BJ (cell line): ENCODE measurements at regions not wholly inside any gene's neighbourhood (a gene's known extent, or its start where the extent isn't known, plus 50 kb on each side); places are given as distances from the start of the nearest gene placed in this dataset.

Experiments used
- CTCF ChIA-PET: fragments of 350-600 bp; formaldehyde crosslinking; extraction: SDS; loops from one replicate; lab custom pipeline; 2021; ENCODE audit warnings: antibody characterized with exemption, inconsistent platforms; lab: Yijun Ruan, JAX
- POLR2A ChIA-PET: fragments of 300-600 bp; sonication (Branson Sonifier 250); formaldehyde crosslinking; extraction: SDS; loops from one replicate; lab custom pipeline; 2021; ENCODE audit warnings: antibody characterized with exemption; lab: Charles Lee
- DNase-seq: peaks from one replicate; pipeline ENCODE4 v3.0.0-alpha.2; 2011; ENCODE audit warnings: low read depth
- H3K27me3 ChIP-seq: 2 replicates; pipeline ENCODE4 v1.6.0; 2011; ENCODE audit warnings: low read length; ENCODE audit not compliant: control insufficient read depth, insufficient read depth
- H3K36me3 ChIP-seq: 2 replicates; pipeline ENCODE4 v1.5.1; 2011; ENCODE audit warnings: low read length; ENCODE audit not compliant: control insufficient read depth, insufficient read depth
- H3K4me3 ChIP-seq: 2 replicates; pipeline ENCODE4 v1.5.1; 2011; ENCODE audit warnings: low read depth, mild to moderate bottlenecking, control low read depth, low read length
- TF ChIP-seq, protein P1 (sequence below): IDR thresholded peaks from 2 replicates; pipeline ENCODE4 v1.5.1; 2011; ENCODE audit warnings: low read depth, mild to moderate bottlenecking, control low read depth, inconsistent platforms, low read length, moderate library complexity; ENCODE audit not compliant: insufficient read depth

- POLR2A ChIA-PET: interaction anchor here (0.5 kb wide), 1 partner anchor 228 kb away, joined by 4 read pairs; no protein-coding TSS in a partner anchor
- CTCF ChIA-PET: no interaction called here
- TF ChIP-seq, protein P1, sequence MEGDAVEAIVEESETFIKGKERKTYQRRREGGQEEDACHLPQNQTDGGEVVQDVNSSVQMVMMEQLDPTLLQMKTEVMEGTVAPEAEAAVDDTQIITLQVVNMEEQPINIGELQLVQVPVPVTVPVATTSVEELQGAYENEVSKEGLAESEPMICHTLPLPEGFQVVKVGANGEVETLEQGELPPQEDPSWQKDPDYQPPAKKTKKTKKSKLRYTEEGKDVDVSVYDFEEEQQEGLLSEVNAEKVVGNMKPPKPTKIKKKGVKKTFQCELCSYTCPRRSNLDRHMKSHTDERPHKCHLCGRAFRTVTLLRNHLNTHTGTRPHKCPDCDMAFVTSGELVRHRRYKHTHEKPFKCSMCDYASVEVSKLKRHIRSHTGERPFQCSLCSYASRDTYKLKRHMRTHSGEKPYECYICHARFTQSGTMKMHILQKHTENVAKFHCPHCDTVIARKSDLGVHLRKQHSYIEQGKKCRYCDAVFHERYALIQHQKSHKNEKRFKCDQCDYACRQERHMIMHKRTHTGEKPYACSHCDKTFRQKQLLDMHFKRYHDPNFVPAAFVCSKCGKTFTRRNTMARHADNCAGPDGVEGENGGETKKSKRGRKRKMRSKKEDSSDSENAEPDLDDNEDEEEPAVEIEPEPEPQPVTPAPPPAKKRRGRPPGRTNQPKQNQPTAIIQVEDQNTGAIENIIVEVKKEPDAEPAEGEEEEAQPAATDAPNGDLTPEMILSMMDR: no peak
Observed at GRCh38 chr6:159450815-159451465, 242.1 kb downstream of the SOD2 start.

GRCh38 chr6:159446340-159446739, 246.7 kb downstream of the SOD2 start:
- CTCF ChIA-PET: interaction anchor here (1.1 kb wide), 1 partner anchor 24 kb away, joined by 3 read pairs; no protein-coding TSS in a partner anchor
- Histone ChIP-seq H3K4me3 (no peak overlapping the region), H3K27me3 (no peaks in the 10 kb centered on the region), H3K36me3 (no peaks in the 10 kb centered on the region)
- POLR2A ChIA-PET: no interaction called here
- TF ChIP-seq, protein P1: no peak
- DNase-seq: no peak

More at GRCh38 chr6:159450815-159451465, 242.1 kb downstream of the SOD2 start:
- Histone ChIP-seq H3K36me3 (no peaks in the 10 kb centered on the region), H3K4me3 (no peak overlapping the region), H3K27me3 (no peaks in the 10 kb centered on the region)
- DNase-seq: no peak

DNA sequence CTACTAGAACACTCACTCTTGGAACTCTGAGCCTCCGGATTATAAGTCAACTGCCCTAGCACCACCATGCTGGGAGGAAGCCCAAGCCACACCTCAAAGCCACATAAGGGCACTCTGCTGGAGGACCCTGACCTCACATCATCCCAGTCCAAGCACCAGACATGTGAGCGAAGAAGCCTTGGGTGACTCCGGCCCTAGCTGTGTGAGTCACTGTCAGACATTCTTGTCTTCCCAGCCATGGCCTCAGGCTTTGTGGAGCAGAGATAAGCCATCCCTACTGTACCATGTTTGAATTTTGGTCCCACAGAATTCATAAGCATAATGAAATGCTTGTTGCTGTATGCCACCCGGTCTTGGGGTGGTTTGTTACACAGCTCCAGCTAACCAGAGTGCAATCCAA, 247.7 kb downstream of the SOD2 start:
- TF ChIP-seq, protein P1: no peak
- POLR2A ChIA-PET: no interaction called here
- H3K36me3 ChIP-seq: no peaks in the 10 kb centered on the region
- H3K27me3 ChIP-seq: no peaks in the 10 kb centered on the region
- no peak for DNase-seq
- no peak overlapping the region for H3K4me3 ChIP-seq
- CTCF ChIA-PET: no interaction called here

DNA sequence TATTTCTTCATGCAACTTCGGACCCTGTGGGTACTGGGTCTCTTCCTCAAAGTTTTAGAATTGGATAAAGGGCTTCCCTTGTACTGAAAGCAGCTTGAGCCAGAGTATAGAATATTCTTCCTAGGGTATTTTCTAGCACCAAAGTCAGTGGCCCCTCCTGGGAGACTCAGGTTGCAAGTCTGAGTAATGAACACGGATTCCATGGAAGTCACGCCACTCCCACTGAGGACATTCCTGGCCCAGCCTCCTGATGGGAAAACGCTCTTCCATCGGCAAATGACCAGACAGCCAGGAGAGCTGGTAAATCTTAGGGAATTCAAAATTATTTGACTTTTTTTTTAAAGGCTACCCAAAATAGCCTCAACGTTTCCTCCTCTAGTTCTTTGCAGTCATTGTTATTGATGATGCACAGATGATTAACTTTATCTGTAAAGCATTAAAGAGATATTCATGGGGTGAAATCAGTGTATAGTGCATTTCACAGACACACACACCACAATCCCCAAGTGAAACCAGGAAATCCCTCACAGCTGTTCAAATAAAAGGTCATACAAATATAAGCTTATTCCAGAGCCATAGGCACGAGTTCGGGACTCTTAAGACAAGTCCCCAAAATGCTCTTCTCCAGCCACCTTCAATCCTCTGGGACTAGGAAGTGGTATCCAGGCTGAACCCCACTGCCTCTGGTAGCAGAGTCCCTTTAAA, 248.8 kb downstream of the SOD2 start:
- ChIA-PET CTCF (interaction anchor here (1.4 kb wide), 1 partner anchor 16 kb away, joined by 3 read pairs; no protein-coding TSS in a partner anchor), POLR2A (no interaction called here)
- Histone ChIP-seq H3K27me3 (no peaks in the 10 kb centered on the region), H3K4me3 (no peak overlapping the region), H3K36me3 (no peaks in the 10 kb centered on the region)
- TF ChIP-seq, protein P1: no peak
- DNase-seq: no peak

- TF ChIP-seq, protein P1: no peak
- no peak overlapping the region for H3K4me3 ChIP-seq
- no peak for DNase-seq
- POLR2A ChIA-PET: no interaction called here
- H3K36me3 ChIP-seq: no peaks in the 10 kb centered on the region
- H3K27me3 ChIP-seq: no peaks in the 10 kb centered on the region
- CTCF ChIA-PET: interaction anchor here (1.4 kb wide), 1 partner anchor 17 kb away, joined by 3 read pairs; no protein-coding TSS in a partner anchor
Observed at GRCh38 chr6:159443417-159443920, 249.6 kb downstream of the SOD2 start.
